Breast epithelium (tissue), 4 donors: ENCODE measurements at regions not wholly inside any gene's neighbourhood (a gene's known extent, or its start where the extent isn't known, plus 50 kb on each side); places are given as distances from the start of the nearest gene placed in this dataset.

Experiments used
- DNase-seq, 2 donors: peaks; one replicate each; pipeline ENCODE4 v3.0.0-alpha.2; 2019; ENCODE audit warnings: low spot score in 2 of 2
- H3K27ac ChIP-seq, 2 donors: fragments of 200-600 bp; sonication (generic) in 1 of 2; one replicate each; pipeline ENCODE4 v1.5.1; 2016 to 2019; ENCODE audit warnings: mild to moderate bottlenecking in 1 of 2
- H3K27me3 ChIP-seq, 2 donors: fragments of 200-600 bp; sonication (generic) in 1 of 2; one replicate each; pipeline versions ENCODE4 v1.5.1 to v1.6.0; 2017 to 2019; ENCODE audit warnings: control low read depth in 1 of 2, mild to moderate bottlenecking in 1 of 2
- H3K36me3 ChIP-seq: fragments of 200-600 bp; one replicate; pipeline ENCODE4 v1.5.1; 2019
- H3K4me1 ChIP-seq, 2 donors: fragments of 200-600 bp; sonication (generic); one replicate each; pipeline ENCODE4 v1.5.1; 2016 to 2019; ENCODE audit warnings: control low read depth in 1 of 2
- H3K4me3 ChIP-seq, 3 donors: fragments of 200-600 bp; sonication (generic); 1 replicate in 2 of 3; 2 replicates in 1 of 3; pipeline ENCODE4 v1.5.1; 2016 to 2019; ENCODE audit warnings: mild to moderate bottlenecking in 3 of 3, moderate library complexity in 2 of 3
- H3K9me3 ChIP-seq, 2 donors: fragments of 200-600 bp; sonication (generic) in 1 of 2; one replicate each; pipeline ENCODE4 v1.5.1; 2016 to 2019; ENCODE audit warnings: control low read depth in 1 of 2
- CTCF ChIP-seq, 3 donors: fragments of 450-650 bp; IDR thresholded peaks; one replicate each; pipeline ENCODE4 v1.5.1; 2016 to 2017; ENCODE audit warnings: antibody characterized with exemption in 3 of 3, mild to moderate bottlenecking in 3 of 3, moderate library complexity in 3 of 3
- POLR2A ChIP-seq: fragments of 450-650 bp; IDR thresholded peaks from one replicate; pipeline ENCODE4 v1.6.1; 2016; ENCODE audit warnings: antibody characterized with exemption, mild to moderate bottlenecking, moderate library complexity
- POLR2AphosphoS5 ChIP-seq, 3 donors: sonication (generic); formaldehyde crosslinking; IDR thresholded peaks; one replicate each; pipeline ENCODE4 v1.6.1; 2017; ENCODE audit warnings: antibody characterized with exemption in 3 of 3
- intact Hi-C: fragments of 100-400 bp; cut with DNase I; formaldehyde crosslinking; loops from one replicate; pipeline ENCODE4 v1.15.1; 2023; ENCODE audit warnings: low total_unique reads

GRCh38 chr6:168388641-168389633 is 52.0 kb upstream of the SMOC2 start:
- Histone ChIP-seq H3K27ac (peak overlapping the region; percentile 67 to 76), H3K9me3 (no peaks in the 10 kb centered on the region), H3K4me3 (no peak overlapping the region), H3K4me1 (peaks cover 4 to 5% of the 10 kb centered on the region in 2 donors), H3K36me3 (no peaks in the 10 kb centered on the region), H3K27me3 (no peaks in the 10 kb centered on the region)
- TF ChIP-seq CTCF (IDR thresholded peaks at IDR 0.05) (peak in 2 of 3 donors; percentile 24 to 32), POLR2A (no peak), POLR2AphosphoS5 (IDR thresholded peaks at IDR 0.05) (no peak)
- intact Hi-C loops: no loop called here
- peak; percentile 55 to 83 for DNase-seq

- H3K9me3 ChIP-seq: no peaks in the 10 kb centered on the region
- intact Hi-C loops: loop anchor here (1.0 kb wide), 1 partner anchor 24 kb away; no protein-coding TSS in a partner anchor
- TF ChIP-seq CTCF (IDR thresholded peaks at IDR 0.05): no peak
- no peak for TF ChIP-seq POLR2A
- peak in 1 of 3 donors; percentile 27 for TF ChIP-seq POLR2AphosphoS5 (IDR thresholded peaks at IDR 0.05)
- no peaks in the 10 kb centered on the region for H3K27me3 ChIP-seq
- peaks cover 4 to 5% of the 10 kb centered on the region in 2 donors for H3K4me1 ChIP-seq
- peak; percentile 65 to 91 for DNase-seq
- no peaks in the 10 kb centered on the region for H3K36me3 ChIP-seq
- no peak overlapping the region for H3K4me3 ChIP-seq
- peak overlapping the region; percentile 69 to 86 for H3K27ac ChIP-seq
Observed at GRCh38 chr6:168390749-168391420, 50.1 kb upstream of the SMOC2 start.
